Middle frontal gyrus (tissue), 1 donor: ENCODE measurements at regions not wholly inside any gene's neighbourhood (a gene's known extent, or its start where the extent isn't known, plus 50 kb on each side); places are given as distances from the start of the nearest gene placed in this dataset.

Source experiments
- DNase-seq: peaks from one replicate; pipeline ENCODE4 v3.0.0-alpha.2; 2015; ENCODE audit warnings: low spot score; ENCODE audit errors: extremely low spot score

GRCh38 chr18:55166260-55166598 lies 207.0 kb upstream of the CCDC68 start:
- DNase-seq = no peak

GRCh38 chr18:55163550-55163949 lies 204.3 kb upstream of the CCDC68 start:
- DNase-seq = no peak

GRCh38 chr18:55161916-55162315 lies 202.7 kb upstream of the CCDC68 start:
- no peak for DNase-seq

- no peak for DNase-seq
These were observed 199.8 kb upstream of the CCDC68 start for GRCh38 chr18:55159027-55159426.

GRCh38 chr18:55158570-55158969 lies 199.3 kb upstream of the CCDC68 start:
- no peak for DNase-seq

GRCh38 chr18:55153346-55153745 lies 194.1 kb upstream of the CCDC68 start:
- no peak for DNase-seq

- DNase-seq = no peak
These were observed 193.5 kb upstream of the CCDC68 start for GRCh38 chr18:55152801-55153200.

- DNase-seq = no peak
These were observed 190.7 kb upstream of the CCDC68 start for GRCh38 chr18:55149994-55150393.

- no peak for DNase-seq
These were observed 188.5 kb upstream of the CCDC68 start for GRCh38 chr18:55147791-55148190.

GRCh38 chr18:55144193-55144930 lies 185.1 kb upstream of the CCDC68 start:
- DNase-seq = no peak

- no peak for DNase-seq
These were observed 183.1 kb upstream of the CCDC68 start for GRCh38 chr18:55142410-55142809.

GRCh38 chr18:55141318-55141717 lies 182.1 kb upstream of the CCDC68 start:
- DNase-seq = no peak

GRCh38 chr18:55139836-55140235 lies 180.6 kb upstream of the CCDC68 start:
- no peak for DNase-seq

- DNase-seq = no peak
These were observed 180.0 kb upstream of the CCDC68 start for GRCh38 chr18:55139307-55139706.

- DNase-seq = no peak
These were observed 179.1 kb upstream of the CCDC68 start for GRCh38 chr18:55138401-55138800.

- DNase-seq = no peak
These were observed 178.3 kb upstream of the CCDC68 start for GRCh38 chr18:55137602-55138001.

- no peak for DNase-seq
These were observed 177.6 kb upstream of the CCDC68 start for GRCh38 chr18:55136864-55137263.

- DNase-seq = no peak
These were observed 177.0 kb upstream of the CCDC68 start for GRCh38 chr18:55136258-55136657.

GRCh38 chr18:55133378-55133777 lies 174.1 kb upstream of the CCDC68 start:
- DNase-seq = no peak

GRCh38 chr18:55128437-55128836 lies 169.2 kb upstream of the CCDC68 start:
- no peak for DNase-seq

GRCh38 chr18:55124078-55124763 lies 165.0 kb upstream of the CCDC68 start:
- DNase-seq = no peak

- no peak for DNase-seq
These were observed 164.1 kb upstream of the CCDC68 start for GRCh38 chr18:55123361-55123760.
